Colon (tissue), 2 donors: ENCODE measurements at regions not wholly inside any gene's neighbourhood (a gene's known extent, or its start where the extent isn't known, plus 50 kb on each side); places are given as distances from the start of the nearest gene placed in this dataset.
"Not testable (repeated sequence)": the region's sequence is repeated elsewhere in the genome, so short reads cannot be mapped to it uniquely, and the experiment has no call there.

Experiments used
- FAIRE-seq: peaks from 2 replicates; lab custom pipeline; 2012; peaks lifted over from hg19 to GRCh38; lab: Jason Lieb, UNC
- donor health status: control.
- donor health status: control.

DNA sequence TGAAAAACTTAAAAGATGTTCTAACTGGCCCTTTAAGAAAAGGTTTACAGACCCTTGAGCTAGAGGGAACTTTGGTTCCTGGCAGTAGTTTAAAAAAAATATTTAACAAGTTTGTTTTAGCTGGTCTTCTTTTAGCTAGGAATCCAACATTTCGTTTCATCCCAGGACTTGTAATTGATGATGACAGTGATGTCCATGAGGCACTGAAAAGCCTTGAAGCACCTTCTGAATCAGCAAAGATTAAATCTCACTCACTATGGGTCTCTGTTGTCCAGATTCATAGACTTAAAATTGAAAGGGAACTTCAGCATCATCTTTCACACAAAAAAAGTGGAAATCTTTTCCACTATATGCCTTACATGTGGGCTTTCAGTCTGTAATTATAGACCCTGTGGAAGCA is 102.9 kb upstream of the ETAA1 start:
- FAIRE-seq, result no peak

DNA sequence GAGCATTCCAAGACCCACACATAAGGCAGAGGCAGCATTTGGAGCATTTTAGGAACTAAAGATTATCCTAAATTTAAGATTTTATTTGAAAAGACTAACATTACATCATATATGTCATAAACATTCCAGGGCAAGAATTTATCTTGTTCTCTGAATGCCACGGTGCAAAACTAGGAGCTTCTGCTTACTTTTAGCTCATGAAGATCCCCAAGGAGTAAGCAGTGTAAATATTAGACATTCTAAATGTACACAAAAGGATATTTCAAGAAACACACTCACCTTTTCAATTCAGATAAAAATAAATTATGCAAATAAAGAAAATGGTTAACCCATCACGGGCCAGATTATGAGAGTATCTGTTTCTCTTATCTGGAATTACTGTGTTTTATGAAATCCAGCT is 101.7 kb upstream of the ETAA1 start:
- no peak for FAIRE-seq

DNA sequence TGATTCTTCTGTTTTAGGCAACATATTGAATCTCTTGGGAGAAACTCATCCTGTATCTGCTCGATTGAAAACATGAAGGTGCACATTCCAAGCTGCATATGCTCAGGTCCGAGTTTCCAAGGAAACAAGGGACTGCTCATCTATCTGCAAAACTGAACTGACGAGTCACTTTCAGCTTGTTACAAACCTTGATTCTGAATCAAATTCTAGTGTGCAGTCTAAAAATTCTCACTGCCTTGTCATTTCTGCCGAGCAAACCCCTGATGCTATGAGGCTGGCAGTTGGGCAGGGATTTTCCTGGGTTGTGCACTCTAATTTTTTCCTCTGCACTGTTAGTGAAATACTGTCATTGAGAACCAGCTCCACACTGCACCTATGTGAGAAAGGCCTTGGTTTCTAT is 101.3 kb upstream of the ETAA1 start:
- FAIRE-seq, result no peak

DNA sequence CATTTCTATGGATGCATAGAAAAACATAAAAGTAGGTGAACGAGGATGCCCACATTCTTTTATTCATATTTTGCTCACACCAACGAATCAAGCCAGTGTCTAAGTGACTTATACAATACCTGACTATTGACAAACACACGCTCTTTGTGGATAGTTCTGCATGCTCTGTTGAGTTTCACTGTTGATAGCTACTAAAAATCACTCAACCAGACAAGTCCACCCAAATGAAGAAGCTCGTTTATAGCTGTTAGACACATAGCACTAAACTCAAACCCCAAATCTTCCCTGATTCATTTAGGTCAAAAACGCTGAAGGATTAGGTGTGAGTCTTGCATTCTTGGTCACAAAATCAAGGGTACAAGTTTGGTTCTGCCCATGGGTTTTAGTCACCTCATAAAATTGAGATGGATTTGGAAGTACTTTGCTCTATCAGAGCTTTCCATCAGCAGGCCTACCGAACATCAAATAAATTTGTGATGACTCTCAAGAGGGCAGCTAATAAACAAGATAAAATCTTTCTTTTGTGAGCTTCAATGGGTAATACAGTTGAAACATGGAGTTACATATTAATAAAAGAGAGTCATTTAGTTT is 92.7 kb upstream of the ETAA1 start:
- FAIRE-seq, result no peak

DNA sequence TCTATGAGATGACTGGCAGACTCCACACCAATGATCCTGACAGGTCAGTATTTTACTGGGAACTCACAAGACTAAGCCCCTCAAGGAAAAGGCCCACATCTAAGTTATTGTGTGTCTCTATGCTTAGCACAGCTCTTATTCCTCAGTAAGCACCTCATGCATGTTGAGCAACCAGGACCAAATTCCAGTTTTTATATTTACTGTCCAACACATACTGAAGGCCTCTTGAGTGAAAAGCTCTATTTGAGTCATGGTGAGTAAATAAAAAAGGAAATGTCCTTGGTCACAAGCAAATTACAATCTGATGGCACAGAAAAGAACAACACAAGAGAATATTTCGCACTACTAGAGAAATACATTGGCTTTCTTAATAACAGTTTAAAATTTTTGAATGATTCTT is 87.9 kb upstream of the ETAA1 start:
- FAIRE-seq, result no peak

DNA sequence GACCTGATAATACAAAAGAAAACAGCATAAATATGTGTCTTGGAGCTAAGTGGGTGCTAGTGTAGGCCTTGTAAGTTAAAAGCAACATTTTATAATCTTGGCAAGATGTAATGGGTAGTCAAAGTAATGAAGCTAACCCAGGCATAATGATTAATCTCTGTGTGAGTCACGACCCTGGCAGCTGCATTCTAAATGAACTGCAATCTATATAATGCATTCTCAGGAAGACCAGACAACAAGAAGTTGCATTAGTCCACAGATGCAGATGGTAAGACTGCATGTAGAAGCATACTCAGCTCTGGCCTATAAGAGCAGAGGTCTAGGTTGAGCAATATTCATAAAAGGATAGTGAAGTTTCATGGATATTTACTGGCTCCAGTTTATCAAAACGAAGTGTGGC is 85.6 kb upstream of the ETAA1 start:
- FAIRE-seq, result no peak

DNA sequence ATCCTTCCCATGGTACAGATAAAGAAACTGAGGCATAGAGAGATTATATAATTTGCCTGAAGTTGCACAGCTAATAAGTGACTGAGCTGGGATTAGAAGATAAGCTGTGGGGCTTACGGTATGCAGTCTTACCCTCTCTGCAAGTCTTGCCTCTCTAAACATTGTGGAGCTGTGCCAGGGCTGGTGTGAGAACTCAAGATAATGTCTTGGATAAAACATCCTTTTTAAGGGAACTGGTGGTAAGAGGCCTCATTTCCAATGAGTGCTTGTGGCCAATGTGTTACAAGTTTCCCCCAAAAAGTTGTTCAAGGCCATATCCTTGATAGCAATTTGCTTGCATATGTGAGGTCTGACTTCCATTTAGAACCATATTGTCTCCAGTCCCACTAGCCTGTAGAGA is 84.3 kb upstream of the ETAA1 start:
- FAIRE-seq, result no peak

DNA sequence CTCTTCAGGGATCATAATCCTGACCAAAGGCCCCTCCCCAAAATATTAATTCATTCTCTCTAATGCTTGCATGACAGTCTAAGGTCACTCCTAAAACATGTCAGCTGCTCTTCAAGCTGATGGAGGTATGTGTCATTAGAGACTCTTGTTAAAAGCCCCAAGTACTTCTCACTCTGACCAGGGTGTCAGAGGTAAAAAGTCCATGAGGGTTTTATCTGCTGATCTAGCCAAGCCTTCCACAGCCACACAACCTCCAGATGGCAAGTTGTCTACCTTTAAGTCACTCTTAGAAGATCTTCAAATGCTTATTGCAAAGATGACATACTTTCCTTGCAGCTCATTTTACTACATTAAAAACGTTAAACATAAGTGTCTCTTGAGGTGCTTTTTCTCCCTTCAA is 83.6 kb upstream of the ETAA1 start:
- no peak for FAIRE-seq

DNA sequence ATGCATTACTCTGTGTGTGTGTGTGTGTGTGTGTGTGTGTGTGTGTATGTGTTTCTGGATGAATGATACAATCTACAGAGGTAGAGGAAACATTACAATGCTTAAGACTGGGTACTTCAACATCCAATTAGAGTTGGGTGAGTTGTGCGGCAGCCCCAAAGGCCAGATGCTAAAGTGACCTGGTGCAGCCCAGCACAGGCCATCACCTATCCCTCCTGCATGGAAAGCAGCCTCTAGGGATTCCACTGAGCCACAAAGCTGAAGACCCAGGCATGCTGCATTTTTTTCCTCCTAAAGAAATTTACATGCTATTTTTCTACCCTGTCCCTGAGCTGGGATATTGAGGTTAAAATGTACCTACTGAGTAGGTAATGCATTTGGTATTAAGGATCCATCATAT is 79.1 kb upstream of the ETAA1 start:
- no peak for FAIRE-seq

DNA sequence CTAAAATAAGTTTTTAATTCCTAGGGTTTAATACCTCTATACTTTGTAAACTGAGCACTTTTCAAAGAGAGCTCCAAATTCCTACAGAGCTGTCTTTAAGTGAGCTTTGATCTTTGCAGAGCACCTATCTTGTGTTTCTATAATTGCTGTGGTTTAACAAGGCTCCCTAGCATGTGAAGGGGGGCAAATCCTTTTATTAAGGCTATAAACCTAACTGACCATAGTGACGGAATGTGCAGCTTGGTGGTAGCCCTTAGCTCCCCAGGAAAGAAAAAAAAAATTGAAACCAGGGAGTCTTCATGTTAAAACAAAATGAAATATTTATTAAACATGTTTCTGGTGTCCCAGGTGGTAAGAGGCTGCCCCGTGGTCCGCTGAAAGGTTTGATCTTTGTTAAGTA is 78.6 kb upstream of the ETAA1 start:
- no peak for FAIRE-seq

DNA sequence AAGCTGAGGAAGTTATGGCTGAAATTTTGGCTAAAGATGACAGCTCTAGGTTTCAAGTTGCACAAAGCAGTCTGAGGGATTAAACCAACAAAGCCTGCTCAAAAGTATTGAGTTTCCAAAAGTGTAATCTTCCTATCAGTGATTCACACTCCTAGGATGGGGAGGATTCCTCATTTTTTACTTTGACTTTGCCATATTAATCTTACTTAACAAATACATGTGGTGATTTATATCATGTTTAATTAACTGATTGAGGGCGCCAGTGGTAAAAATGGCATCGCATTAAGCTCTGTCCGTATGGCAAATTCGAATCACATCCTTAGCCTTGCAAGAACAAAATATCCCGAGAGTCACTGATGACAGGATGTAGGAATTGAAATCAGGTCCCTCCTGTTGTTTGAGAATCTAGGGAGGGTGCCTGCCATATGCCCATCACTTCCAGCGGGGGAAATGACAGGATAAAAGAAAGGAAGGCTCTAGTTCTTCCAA is 78.1 kb upstream of the ETAA1 start:
- no peak for FAIRE-seq

DNA sequence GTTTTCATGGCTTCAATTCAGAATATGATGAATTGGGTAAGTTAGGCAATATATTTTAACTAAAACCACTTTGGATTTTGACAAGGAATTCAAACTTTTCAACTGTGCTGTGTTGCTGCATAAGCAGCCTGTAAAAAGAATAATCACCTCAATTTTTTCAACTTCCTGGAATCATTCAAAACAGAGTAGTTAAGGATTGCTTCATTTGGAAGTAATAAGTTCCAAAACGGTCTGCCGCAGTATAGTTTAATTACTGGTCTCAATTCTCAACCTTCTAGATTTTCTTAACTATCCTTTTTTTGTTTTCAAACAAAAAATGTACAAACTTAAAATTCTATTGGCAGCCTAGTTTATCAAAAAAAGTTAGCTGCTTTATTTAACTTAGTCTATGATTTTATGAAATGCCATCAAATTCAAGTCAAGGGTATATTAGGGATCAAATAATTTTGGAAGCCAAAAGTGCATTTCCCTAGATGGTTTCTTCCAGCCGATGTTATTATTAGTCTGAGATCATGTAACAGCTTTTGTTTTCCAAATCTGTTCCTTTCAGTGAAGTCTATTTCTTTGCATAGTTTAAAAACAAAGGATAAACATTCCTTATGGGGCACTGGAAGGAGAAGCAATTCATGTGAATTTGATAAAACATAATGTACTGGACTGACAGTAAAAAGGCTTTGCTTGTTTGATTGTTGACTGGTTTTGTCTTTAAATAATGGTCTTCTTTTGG is 76.1 kb upstream of the ETAA1 start:
- FAIRE-seq, result no peak

DNA sequence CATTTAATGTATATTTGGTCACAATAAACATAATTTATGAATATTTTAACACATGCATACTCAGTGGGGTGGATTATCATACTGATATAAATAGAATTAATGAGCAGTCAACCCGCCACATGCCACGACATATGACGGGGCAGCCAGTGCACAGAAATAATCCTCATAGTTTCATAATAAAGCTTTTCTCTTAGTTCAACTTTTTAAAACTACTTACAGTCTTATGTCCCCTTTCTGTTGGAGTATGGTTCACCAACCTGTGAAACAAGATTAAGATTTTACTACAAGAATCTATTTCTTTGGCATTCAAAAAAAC is 75.6 kb upstream of the ETAA1 start:
- no peak for FAIRE-seq

DNA sequence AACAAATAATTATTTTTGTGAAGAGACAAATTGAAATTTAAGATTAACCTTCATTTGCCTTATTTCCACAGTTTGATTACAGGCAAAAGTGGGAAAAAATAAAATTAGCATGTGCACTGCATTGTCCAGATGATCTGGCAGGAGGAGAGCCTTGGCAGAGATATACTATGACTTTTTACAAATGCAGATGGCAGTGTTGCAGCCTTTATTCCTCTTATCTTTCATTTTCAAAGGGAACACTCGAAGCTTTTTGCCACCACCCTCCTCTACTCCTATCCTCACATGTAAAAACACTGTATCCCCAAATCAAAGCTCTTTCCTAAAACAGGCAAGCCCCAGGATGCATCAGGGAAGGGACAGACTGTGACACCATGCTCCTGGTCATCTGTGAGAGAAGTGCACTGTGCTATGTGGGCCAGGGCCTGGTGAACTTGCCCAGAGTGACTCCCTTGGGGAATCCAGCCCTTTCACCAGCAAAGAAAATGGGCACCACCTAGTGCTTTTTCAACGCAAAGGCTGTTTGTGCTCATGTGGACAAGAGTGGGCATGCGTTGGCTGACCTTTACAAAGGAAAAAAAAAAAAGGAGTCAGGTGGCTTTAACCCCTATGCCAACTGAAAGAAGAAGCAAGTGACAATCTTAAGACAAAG is 74.7 kb upstream of the ETAA1 start:
- no peak for FAIRE-seq

DNA sequence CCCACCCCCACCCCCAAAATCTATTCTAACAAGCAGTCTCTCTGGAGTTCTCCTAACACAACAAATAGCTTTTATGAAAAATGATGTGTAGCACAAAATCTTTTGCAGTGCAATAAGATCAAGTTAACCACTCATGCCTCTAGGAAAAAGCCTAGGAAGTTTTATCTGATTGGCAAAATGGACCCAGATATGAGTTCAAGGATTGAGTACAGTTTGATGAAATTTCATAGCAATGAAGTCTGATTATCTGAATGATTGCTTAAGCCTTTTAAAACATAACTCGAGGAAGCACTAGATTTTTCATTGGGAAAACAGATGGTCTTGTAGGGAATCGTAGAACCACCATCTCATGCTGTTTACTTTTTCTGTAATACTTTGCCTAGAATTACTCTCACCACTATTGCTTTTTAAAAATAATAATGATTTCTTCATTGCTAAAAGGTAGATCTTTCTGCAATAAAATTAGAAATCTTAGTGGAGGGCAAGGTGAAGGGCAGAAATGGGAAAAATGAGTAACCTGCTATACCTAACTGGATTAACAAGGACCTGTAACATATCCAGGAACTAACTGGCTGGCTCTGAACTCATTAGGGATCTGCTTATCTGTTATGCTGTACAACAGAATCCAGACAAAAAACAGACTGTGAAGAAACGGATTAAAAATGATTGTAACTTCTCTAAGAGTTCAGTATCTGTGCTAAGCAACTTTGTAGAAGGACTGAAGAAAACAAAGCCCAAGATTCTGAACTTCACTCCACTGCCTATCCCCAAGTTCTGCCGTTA is 73.7 kb upstream of the ETAA1 start:
- no peak for FAIRE-seq

DNA sequence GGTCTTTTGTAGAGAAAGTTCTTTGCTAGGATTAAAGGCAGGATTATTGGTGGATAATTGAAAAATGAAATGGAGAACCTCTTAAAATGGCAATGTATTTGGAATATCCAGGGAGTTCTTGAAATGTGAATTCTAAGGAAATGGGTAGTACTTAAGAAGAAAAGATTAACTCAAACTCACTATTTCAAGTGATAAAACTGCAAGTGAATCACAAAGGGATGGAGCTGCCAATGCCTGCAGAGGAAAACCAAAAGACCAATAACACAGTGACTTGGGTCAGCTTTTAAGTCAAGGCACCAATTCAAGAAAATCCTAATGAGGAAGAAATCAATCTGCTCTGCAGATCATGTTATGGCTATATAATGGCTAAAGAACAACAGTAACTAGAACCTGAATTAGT is 67.6 kb upstream of the ETAA1 start:
- no peak for FAIRE-seq

DNA sequence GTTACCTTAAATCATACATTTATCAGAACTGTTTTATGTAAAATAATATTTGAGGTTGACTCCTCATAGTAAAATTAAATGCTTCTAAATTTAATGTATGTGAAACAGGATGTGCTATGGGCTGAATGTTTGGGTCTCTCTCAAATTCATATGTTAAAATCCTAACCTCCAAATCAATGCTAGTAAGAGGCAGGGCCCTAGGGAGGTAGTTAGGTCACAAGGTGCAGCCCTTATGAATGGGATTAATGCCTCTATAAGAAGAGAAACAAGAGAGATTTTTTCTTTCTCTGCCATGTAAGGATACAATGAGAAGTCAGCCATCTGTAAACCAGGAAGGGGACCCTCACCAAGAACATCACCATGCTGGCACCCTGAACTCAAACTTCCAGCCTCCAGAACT is 67.2 kb upstream of the ETAA1 start:
- no peak for FAIRE-seq

DNA sequence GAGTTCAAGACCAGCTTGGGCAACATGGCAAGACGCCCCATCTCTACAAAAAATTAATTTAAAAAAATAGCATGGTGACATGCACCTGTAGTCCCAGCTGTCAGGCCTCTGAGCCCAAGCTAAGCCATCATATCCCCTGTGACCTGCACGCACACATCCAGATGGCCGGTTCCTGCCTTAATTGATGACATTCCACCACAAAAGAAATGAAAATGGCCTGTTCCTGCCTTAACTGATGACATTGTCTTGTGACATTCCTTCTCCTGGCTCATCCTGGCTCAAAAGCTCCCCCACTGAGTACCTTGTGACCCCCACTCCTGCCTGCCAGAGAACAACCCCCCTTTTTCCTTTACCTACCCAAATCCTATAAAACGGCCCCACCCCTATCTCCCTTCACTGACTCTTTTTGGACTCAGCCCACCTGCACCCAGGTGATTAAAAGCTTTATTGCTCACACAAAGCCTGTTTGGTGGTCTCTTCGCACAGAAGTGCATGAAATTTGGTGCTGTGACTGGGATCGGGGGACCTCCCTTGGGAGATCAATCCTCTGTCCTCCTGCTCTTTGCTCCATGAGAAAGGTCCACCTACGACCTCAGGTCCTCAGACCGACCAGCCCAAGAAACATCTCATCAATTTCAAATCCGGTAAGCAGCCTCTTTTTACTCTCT is 65.6 kb upstream of the ETAA1 start:
- not testable (repeated sequence) for FAIRE-seq

DNA sequence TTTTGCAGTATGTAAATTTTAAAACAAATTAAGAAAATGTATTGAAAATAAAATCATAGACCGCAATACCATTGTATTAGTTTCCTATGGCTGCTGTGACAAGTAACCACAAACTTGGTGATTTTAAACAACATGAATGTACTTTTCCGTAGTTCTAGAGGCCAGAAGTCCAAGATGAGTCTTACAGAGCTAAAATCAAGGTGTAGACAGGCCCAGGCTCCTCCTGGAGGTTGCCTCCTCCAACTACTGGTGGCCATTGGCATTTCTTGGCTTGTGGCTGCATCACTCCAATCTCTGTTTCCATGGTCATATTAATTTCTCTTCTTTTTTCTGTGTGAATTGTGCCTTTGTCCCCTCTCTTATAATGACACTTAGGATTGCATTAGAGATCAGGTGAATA is 59.2 kb upstream of the ETAA1 start:
- FAIRE-seq, result no peak

DNA sequence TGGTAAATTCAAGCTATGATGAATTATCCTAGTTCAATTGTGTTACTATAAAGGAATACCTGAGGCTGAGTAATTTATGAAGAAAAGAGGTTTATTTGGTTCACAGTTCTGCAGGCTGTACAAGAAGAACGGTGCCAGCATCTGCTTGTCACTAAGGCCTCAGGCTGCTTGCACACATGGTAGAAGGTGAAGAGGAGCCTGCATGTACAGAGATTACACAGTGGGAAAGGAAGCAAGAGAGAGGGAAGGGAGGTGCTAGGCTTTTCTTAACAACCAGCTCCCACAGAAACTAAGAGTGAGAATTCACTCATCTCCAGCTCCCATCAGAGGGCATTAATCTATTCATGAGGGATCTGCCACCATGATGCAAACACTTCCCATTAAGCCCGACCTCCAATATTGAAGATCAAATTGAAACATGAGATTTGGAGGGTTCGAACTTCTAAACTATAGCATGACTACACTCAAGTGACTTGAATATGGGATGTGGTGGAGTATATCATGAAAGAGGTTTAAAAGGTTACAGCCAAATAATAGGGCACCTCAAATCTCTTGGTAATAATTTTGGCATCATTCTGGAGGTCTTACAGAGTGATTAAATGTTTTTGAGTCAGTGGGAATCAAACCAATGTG is 58.4 kb upstream of the ETAA1 start:
- no peak for FAIRE-seq

DNA sequence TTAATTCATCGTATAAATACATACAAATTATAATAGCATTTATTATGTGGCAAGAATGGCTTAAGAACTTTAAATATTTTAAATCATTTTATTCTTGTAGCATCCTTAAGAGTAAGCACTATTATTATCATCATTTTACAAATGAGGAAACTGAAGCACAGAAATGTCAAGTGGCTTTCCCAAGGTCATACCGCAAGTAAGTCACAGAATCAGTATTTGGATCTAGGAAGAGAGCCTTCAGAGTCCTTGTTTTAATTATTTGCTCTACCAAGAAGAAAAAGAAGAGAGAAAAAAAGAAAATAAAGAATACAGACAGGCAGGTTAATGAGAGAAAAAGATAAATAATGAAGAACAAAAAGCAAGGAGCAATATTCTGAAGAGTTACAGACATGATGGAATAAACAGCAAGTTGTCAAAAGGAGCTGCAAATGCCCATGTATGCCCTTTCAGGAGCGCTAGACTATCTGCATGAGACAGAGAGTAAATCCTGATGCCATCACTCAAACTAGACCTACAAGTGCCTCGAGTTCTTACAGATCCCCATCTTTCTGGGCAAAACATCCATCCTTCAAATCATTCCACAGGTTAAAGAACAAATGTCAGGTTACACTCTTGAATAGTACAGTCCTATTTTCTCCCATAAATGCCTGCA is 57.8 kb upstream of the ETAA1 start:
- no peak for FAIRE-seq
